ENCODE measurements at regions not wholly inside any gene's neighbourhood (a gene's known extent, or its start where the extent isn't known, plus 50 kb on each side); places are given as distances from the start of the nearest gene placed in this dataset.

GRCh38 chr2:217413193-217413592 lies 553.3 kb upstream of the TNP1 start:
- ATAC-seq (ENCODE audit: low FRiP score) (peak; percentile 65), DNase-seq (no peak)
- WGBS, 2 donors: 67 to 69% methylated on average over 5 of the region's 5 CpGs
- peaks cover under 1 to 15% of the 10 kb centered on the region in 2 donors for H3K4me1 ChIP-seq (ENCODE audit: control insufficient read depth in 1 of 2, insufficient read depth in 2 of 2, low read length in 2 of 2)
- no peaks in the 10 kb centered on the region for H3K36me3 ChIP-seq (ENCODE audit: control insufficient read depth in 1 of 2, insufficient read depth in 2 of 2, low read length in 1 of 2)
- H3K4me3 ChIP-seq (ENCODE audit: low read length in 2 of 2): no peak overlapping the region
- intact Hi-C loops (cut with DNase I): no loop called here
- no peak overlapping the region for H3K27ac ChIP-seq (ENCODE audit: low read depth in 1 of 2, low read length in 2 of 2)
- no peaks in the 10 kb centered on the region for H3K27me3 ChIP-seq (ENCODE audit: control insufficient read depth in 1 of 2, insufficient read depth in 2 of 2, low read length in 1 of 2)
- no peaks in the 10 kb centered on the region for H3K9me3 ChIP-seq (ENCODE audit: control insufficient read depth, low read length)

DNA sequence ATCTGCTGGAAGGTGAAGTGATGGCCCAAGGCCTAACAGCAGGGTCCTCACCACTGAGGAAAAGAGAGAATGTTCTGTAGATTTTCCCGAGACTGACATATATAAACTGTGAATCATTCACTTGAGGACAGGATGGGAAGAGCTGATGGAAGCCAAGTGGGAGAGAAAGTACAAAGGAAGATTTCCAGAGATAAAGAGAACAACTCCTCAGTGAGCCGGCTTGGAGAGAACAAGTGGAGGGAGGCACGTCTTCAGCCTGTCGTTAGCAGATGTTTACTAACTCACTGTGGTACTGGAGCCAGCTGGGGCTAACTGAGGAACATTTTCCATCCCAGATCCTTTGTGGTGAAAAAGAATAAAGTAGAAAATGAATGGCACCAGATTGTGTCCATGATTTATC lies 552.9 kb upstream of the TNP1 start:
- DNase-seq: no peak
- Histone ChIP-seq H3K4me1 (ENCODE audit: control insufficient read depth in 1 of 2, insufficient read depth in 2 of 2, low read length in 2 of 2) (peaks cover 0 to 12% of the 10 kb centered on the region in 2 donors), H3K9me3 (ENCODE audit: control insufficient read depth, low read length) (no peaks in the 10 kb centered on the region), H3K27me3 (ENCODE audit: control insufficient read depth in 1 of 2, insufficient read depth in 2 of 2, low read length in 1 of 2) (no peaks in the 10 kb centered on the region), H3K36me3 (ENCODE audit: control insufficient read depth in 1 of 2, insufficient read depth in 2 of 2, low read length in 1 of 2) (no peaks in the 10 kb centered on the region), H3K27ac (ENCODE audit: low read depth in 1 of 2, low read length in 2 of 2) (no peak overlapping the region), H3K4me3 (ENCODE audit: low read length in 2 of 2) (no peak overlapping the region)
- intact Hi-C loops (cut with DNase I): no loop called here
- ATAC-seq (ENCODE audit: low FRiP score): peak; percentile 80
- 26 to 34% methylated on average over 4 of the region's 4 CpGs for WGBS, 2 donors

- H3K4me1 ChIP-seq (ENCODE audit: control insufficient read depth in 1 of 2, insufficient read depth in 2 of 2, low read length in 2 of 2): peaks cover 0 to 12% of the 10 kb centered on the region in 2 donors
- intact Hi-C loops (cut with DNase I): no loop called here
- ATAC-seq (ENCODE audit: low FRiP score) (peak; percentile 43), DNase-seq (no peak)
- H3K4me3 ChIP-seq (ENCODE audit: low read length in 2 of 2): no peak overlapping the region
- H3K27me3 ChIP-seq (ENCODE audit: control insufficient read depth in 1 of 2, insufficient read depth in 2 of 2, low read length in 1 of 2): no peaks in the 10 kb centered on the region
- no peaks in the 10 kb centered on the region for H3K36me3 ChIP-seq (ENCODE audit: control insufficient read depth in 1 of 2, insufficient read depth in 2 of 2, low read length in 1 of 2)
- H3K27ac ChIP-seq (ENCODE audit: low read depth in 1 of 2, low read length in 2 of 2): no peak overlapping the region
- H3K9me3 ChIP-seq (ENCODE audit: control insufficient read depth, low read length): no peaks in the 10 kb centered on the region
Measured at GRCh38 chr2:217412277-217412676, 552.4 kb upstream of the TNP1 start.

GRCh38 chr2:217410681-217410960 lies 550.8 kb upstream of the TNP1 start:
- Histone ChIP-seq H3K4me1 (ENCODE audit: control insufficient read depth in 1 of 2, insufficient read depth in 2 of 2, low read length in 2 of 2) (peaks cover 0 to 12% of the 10 kb centered on the region in 2 donors), H3K4me3 (ENCODE audit: low read length in 2 of 2) (no peak overlapping the region), H3K36me3 (ENCODE audit: control insufficient read depth in 1 of 2, insufficient read depth in 2 of 2, low read length in 1 of 2) (no peaks in the 10 kb centered on the region), H3K27ac (ENCODE audit: low read depth in 1 of 2, low read length in 2 of 2) (no peak overlapping the region), H3K9me3 (ENCODE audit: control insufficient read depth, low read length) (no peaks in the 10 kb centered on the region), H3K27me3 (ENCODE audit: control insufficient read depth in 1 of 2, insufficient read depth in 2 of 2, low read length in 1 of 2) (no peaks in the 10 kb centered on the region)
- 17 to 33% methylated on average over 2 of the region's 2 CpGs for WGBS, 2 donors
- ATAC-seq (ENCODE audit: low FRiP score): no peak
- intact Hi-C loops (cut with DNase I): no loop called here
- DNase-seq: no peak

GRCh38 chr2:217409949-217410680 lies 550.3 kb upstream of the TNP1 start:
- H3K27me3 ChIP-seq (ENCODE audit: control insufficient read depth in 1 of 2, insufficient read depth in 2 of 2, low read length in 1 of 2): no peaks in the 10 kb centered on the region
- DNase-seq (no peak), ATAC-seq (ENCODE audit: low FRiP score) (peak; percentile 46)
- 35 to 57% methylated on average over 2 of the region's 2 CpGs for WGBS, 2 donors
- intact Hi-C loops (cut with DNase I): no loop called here
- no peak overlapping the region for H3K27ac ChIP-seq (ENCODE audit: low read depth in 1 of 2, low read length in 2 of 2)
- H3K9me3 ChIP-seq (ENCODE audit: control insufficient read depth, low read length): no peaks in the 10 kb centered on the region
- H3K36me3 ChIP-seq (ENCODE audit: control insufficient read depth in 1 of 2, insufficient read depth in 2 of 2, low read length in 1 of 2): no peaks in the 10 kb centered on the region
- H3K4me3 ChIP-seq (ENCODE audit: low read length in 2 of 2): no peak overlapping the region
- H3K4me1 ChIP-seq (ENCODE audit: control insufficient read depth in 1 of 2, insufficient read depth in 2 of 2, low read length in 2 of 2): peaks cover 0 to 12% of the 10 kb centered on the region in 2 donors

GRCh38 chr2:217407362-217407761 lies 547.5 kb upstream of the TNP1 start:
- peaks cover 5 to 9% of the 10 kb centered on the region in 2 donors for H3K4me1 ChIP-seq (ENCODE audit: control insufficient read depth in 1 of 2, insufficient read depth in 2 of 2, low read length in 2 of 2)
- ATAC-seq (ENCODE audit: low FRiP score) (no peak), DNase-seq (no peak)
- no peaks in the 10 kb centered on the region for H3K9me3 ChIP-seq (ENCODE audit: control insufficient read depth, low read length)
- H3K4me3 ChIP-seq (ENCODE audit: low read length in 2 of 2): no peak overlapping the region
- intact Hi-C loops (cut with DNase I): no loop called here
- H3K27ac ChIP-seq (ENCODE audit: low read depth in 1 of 2, low read length in 2 of 2): no peak overlapping the region
- H3K36me3 ChIP-seq (ENCODE audit: control insufficient read depth in 1 of 2, insufficient read depth in 2 of 2, low read length in 1 of 2): no peaks in the 10 kb centered on the region
- H3K27me3 ChIP-seq (ENCODE audit: control insufficient read depth in 1 of 2, insufficient read depth in 2 of 2, low read length in 1 of 2): no peaks in the 10 kb centered on the region
- 69 to 75% methylated on average over 3 of the region's 3 CpGs for WGBS, 2 donors

DNA sequence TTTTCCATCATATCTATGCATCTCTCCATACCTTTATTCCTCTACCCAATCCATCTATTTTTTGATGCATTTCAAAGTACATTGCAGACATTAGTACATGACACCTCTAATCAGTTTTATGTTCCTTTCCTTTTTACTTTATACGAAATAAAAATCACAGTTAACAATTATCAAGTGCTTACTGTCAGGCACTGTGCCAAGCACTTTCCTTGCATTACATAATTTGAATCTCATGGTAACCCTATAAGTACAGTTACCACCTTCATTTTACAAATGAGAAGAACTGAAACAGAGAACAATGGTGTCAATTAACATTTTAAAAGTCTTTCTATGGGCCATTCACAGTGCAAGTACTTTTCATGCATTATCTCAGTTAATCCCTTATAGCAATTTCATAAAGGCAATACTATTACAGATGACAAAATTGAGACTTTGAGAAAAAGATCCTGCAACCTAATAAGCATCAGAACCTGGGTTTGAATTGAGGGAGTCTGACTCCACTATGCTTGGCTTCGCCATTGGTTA lies 544.4 kb upstream of the TNP1 start:
- Histone ChIP-seq H3K9me3 (ENCODE audit: control insufficient read depth, low read length) (no peaks in the 10 kb centered on the region), H3K27me3 (ENCODE audit: control insufficient read depth in 1 of 2, insufficient read depth in 2 of 2, low read length in 1 of 2) (no peaks in the 10 kb centered on the region), H3K27ac (ENCODE audit: low read depth in 1 of 2, low read length in 2 of 2) (no peak overlapping the region), H3K36me3 (ENCODE audit: control insufficient read depth in 1 of 2, insufficient read depth in 2 of 2, low read length in 1 of 2) (no peaks in the 10 kb centered on the region), H3K4me3 (ENCODE audit: low read length in 2 of 2) (no peak overlapping the region), H3K4me1 (ENCODE audit: control insufficient read depth in 1 of 2, insufficient read depth in 2 of 2, low read length in 2 of 2) (peaks cover 0 to 10% of the 10 kb centered on the region in 2 donors)
- ATAC-seq (ENCODE audit: low FRiP score): no peak
- whole genome bisulfite sequencing, 2 donors: 80 to 83% methylated on average over 2 of the region's 2 CpGs
- intact Hi-C loops (cut with DNase I): no loop called here
- DNase-seq: no peak

- peak; percentile 53 to 83 for DNase-seq
- intact Hi-C loops (cut with DNase I): no loop called here
- H3K4me3 ChIP-seq (ENCODE audit: low read length in 2 of 2): no peak overlapping the region
- no peaks in the 10 kb centered on the region for H3K9me3 ChIP-seq (ENCODE audit: control insufficient read depth, low read length)
- WGBS, 2 donors: 4 to 6% methylated on average over 6 of the region's 6 CpGs
- H3K36me3 ChIP-seq (ENCODE audit: control insufficient read depth in 1 of 2, insufficient read depth in 2 of 2, low read length in 1 of 2): no peaks in the 10 kb centered on the region
- H3K27me3 ChIP-seq (ENCODE audit: control insufficient read depth in 1 of 2, insufficient read depth in 2 of 2, low read length in 1 of 2): no peaks in the 10 kb centered on the region
- H3K27ac ChIP-seq (ENCODE audit: low read depth in 1 of 2, low read length in 2 of 2): peak overlapping the region in 1 of 2 donors; percentile 87
- peaks cover 0 to 10% of the 10 kb centered on the region in 2 donors for H3K4me1 ChIP-seq (ENCODE audit: control insufficient read depth in 1 of 2, insufficient read depth in 2 of 2, low read length in 2 of 2)
- peak; percentile 73 for ATAC-seq (ENCODE audit: low FRiP score)
Measured at GRCh38 chr2:217402761-217403383, 543.0 kb upstream of the TNP1 start.

- WGBS, 2 donors: 88 to 91% methylated on average over 3 of the region's 3 CpGs
- H3K27ac ChIP-seq (ENCODE audit: low read depth in 1 of 2, low read length in 2 of 2): no peak overlapping the region
- ATAC-seq (ENCODE audit: low FRiP score) (no peak), DNase-seq (no peak)
- H3K27me3 ChIP-seq (ENCODE audit: control insufficient read depth in 1 of 2, insufficient read depth in 2 of 2, low read length in 1 of 2): no peaks in the 10 kb centered on the region
- H3K4me3 ChIP-seq (ENCODE audit: low read length in 2 of 2): no peak overlapping the region
- H3K4me1 ChIP-seq (ENCODE audit: control insufficient read depth in 1 of 2, insufficient read depth in 2 of 2, low read length in 2 of 2): peaks cover 0 to 10% of the 10 kb centered on the region in 2 donors
- intact Hi-C loops (cut with DNase I): no loop called here
- H3K9me3 ChIP-seq (ENCODE audit: control insufficient read depth, low read length): no peaks in the 10 kb centered on the region
- H3K36me3 ChIP-seq (ENCODE audit: control insufficient read depth in 1 of 2, insufficient read depth in 2 of 2, low read length in 1 of 2): no peaks in the 10 kb centered on the region
Measured at GRCh38 chr2:217402144-217402543, 542.3 kb upstream of the TNP1 start.

All from aorta (tissue), 5 donors.